Pancreas (tissue), 10 donors: ENCODE measurements at regions not wholly inside any gene's neighbourhood (a gene's known extent, or its start where the extent isn't known, plus 50 kb on each side); places are given as distances from the start of the nearest gene placed in this dataset.
"Not testable (repeated sequence)": the region's sequence is repeated elsewhere in the genome, so short reads cannot be mapped to it uniquely, and the experiment has no call there.

Experiments
- ATAC-seq, 4 donors: fragments of 200-7000 bp; cut with Tn5 transposase; one replicate each; pipeline versions ENCODE4 v1.8.0 to v1.9.1; 2020; ENCODE audit warnings: mild to moderate bottlenecking in 4 of 4, moderate library complexity in 4 of 4
- DNase-seq, 6 donors: peaks; one replicate each; pipeline ENCODE4 v3.0.0-alpha.2; 2020
- FAIRE-seq: peaks from 2 replicates; lab custom pipeline; 2012; peaks lifted over from hg19 to GRCh38; lab: Jason Lieb, UNC
- H3K27ac ChIP-seq, 4 donors: fragments of 200-600 bp; sonication (generic); 1 replicate in 3 of 4; 2 replicates in 1 of 4; pipeline versions ENCODE4 v1.5.0 to v1.8.0; 2020
- H3K27me3 ChIP-seq, 4 donors: fragments of 200-600 bp; one replicate each; pipeline ENCODE4 v1.8.0; 2021
- H3K36me3 ChIP-seq, 3 donors: fragments of 200-600 bp; sonication (generic) in 1 of 3; one replicate each; pipeline versions ENCODE4 v1.5.0 to v1.8.0; 2020 to 2021
- H3K4me1 ChIP-seq, 3 donors: fragments of 200-600 bp; one replicate each; pipeline ENCODE4 v1.8.0; 2021
- H3K4me3 ChIP-seq, 4 donors: fragments of 200-600 bp; sonication (generic) in 2 of 4; one replicate each; pipeline versions ENCODE4 v1.5.0 to v1.8.0; 2020 to 2021
- H3K9me3 ChIP-seq, 4 donors: fragments of 200-600 bp; one replicate each; pipeline ENCODE4 v1.8.0; 2021
- WGBS, 2 donors: extraction: QIAGEN DNeasy Blood & Tissue Kit; methylation state at CpG; one replicate each; pipeline ENCODE4 v1.1.7; 2013; 5-methylcytosine and 5-hydroxymethylcytosine counted together
- intact Hi-C, 3 donors: fragments of 100-400 bp; cut with DNase I; formaldehyde crosslinking; loops; one replicate each; pipeline versions ENCODE4 v1.11.1 to v1.14.2; 2022
- TF ChIP-seq, protein P1 (sequence below), 4 donors: fragments of 200-600 bp; sonication (generic) in 3 of 4; IDR thresholded peaks; one replicate each; pipeline versions ENCODE4 v1.5.0 to v1.8.0; 2021; ENCODE audit warnings: antibody characterized with exemption in 4 of 4
- donor health status: healthy with polysubstance abuse.
- donor health status: DM: no; HTN: no; CAD: no; lungs with moderate emphysema.
- donor health status: DM: no; HTN: no; CAD: no.
- donor health status: control.
- donor health status: control.
- donor health status: Bipolar disorder and iron deficiency.
- donor health status: DM: yes; HTN: yes; CAD: no.
- donor health status: DM: no; HTN: no; CAD: no.
- donor health status: DM: no; HTN: no; CAD: no.
- donor health status: DM: yes; HTN: yes; CAD: no.

DNA sequence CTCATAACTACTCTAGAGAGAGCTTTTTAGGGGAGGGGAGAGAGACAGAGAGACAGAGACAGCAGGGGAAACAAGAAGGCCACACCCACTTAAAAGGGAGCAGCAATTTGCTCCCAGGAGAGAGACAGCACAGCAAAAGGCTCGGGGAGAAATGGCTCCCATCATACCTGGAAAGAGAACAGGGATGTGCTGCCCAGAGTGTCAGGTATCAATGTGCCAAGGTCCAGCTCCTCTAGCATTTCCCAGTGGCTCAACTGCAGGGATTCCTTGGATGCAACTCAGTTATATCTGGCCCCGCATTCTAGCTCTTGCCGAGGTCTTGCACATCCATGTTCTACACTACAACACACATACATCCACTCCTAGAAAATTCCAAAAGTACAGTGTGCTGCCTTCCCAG, 304.0 kb upstream of the CDYL start:
- FAIRE-seq (no peak), ATAC-seq (no peak), DNase-seq (no peak)
- Histone ChIP-seq H3K27me3 (no peaks in the 10 kb centered on the region), H3K9me3 (no peaks in the 10 kb centered on the region), H3K27ac (no peak overlapping the region), H3K4me1 (no peaks in the 10 kb centered on the region), H3K36me3 (no peaks in the 10 kb centered on the region), H3K4me3 (no peak overlapping the region)
- WGBS, 2 donors = 85 to 94% methylated on average over 3 of the region's 3 CpGs
- intact Hi-C loops = no loop called here
- TF ChIP-seq, protein P1, sequence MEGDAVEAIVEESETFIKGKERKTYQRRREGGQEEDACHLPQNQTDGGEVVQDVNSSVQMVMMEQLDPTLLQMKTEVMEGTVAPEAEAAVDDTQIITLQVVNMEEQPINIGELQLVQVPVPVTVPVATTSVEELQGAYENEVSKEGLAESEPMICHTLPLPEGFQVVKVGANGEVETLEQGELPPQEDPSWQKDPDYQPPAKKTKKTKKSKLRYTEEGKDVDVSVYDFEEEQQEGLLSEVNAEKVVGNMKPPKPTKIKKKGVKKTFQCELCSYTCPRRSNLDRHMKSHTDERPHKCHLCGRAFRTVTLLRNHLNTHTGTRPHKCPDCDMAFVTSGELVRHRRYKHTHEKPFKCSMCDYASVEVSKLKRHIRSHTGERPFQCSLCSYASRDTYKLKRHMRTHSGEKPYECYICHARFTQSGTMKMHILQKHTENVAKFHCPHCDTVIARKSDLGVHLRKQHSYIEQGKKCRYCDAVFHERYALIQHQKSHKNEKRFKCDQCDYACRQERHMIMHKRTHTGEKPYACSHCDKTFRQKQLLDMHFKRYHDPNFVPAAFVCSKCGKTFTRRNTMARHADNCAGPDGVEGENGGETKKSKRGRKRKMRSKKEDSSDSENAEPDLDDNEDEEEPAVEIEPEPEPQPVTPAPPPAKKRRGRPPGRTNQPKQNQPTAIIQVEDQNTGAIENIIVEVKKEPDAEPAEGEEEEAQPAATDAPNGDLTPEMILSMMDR (IDR thresholded peaks at IDR 0.05) = no peak

DNA sequence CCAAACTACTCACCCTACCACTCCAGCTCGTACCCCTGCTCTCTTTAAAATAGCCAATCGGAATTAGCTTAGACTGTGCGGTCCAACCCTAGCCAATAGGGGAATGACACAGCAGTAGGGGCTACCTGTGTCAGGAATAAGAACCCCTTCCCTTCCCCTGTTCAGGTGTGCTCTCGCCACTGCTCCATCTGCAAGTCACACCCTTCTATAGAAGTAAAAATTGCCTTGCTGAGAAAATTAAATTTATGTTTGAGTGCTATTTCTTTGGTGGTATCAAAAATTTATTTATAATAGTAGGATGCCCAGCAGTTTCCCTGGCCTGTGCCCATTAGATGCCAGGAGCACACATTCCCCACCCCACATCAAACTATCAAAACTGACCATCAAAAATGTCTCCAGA, 304.7 kb upstream of the CDYL start:
- intact Hi-C loops, H3K4me1 ChIP-seq, H3K27me3 ChIP-seq, H3K9me3 ChIP-seq, H3K27ac ChIP-seq, H3K4me3 ChIP-seq, DNase-seq, FAIRE-seq, H3K36me3 ChIP-seq, ATAC-seq: not testable (repeated sequence)
- WGBS, 2 donors = 80 to 89% methylated on average over 4 of the region's 4 CpGs

DNA sequence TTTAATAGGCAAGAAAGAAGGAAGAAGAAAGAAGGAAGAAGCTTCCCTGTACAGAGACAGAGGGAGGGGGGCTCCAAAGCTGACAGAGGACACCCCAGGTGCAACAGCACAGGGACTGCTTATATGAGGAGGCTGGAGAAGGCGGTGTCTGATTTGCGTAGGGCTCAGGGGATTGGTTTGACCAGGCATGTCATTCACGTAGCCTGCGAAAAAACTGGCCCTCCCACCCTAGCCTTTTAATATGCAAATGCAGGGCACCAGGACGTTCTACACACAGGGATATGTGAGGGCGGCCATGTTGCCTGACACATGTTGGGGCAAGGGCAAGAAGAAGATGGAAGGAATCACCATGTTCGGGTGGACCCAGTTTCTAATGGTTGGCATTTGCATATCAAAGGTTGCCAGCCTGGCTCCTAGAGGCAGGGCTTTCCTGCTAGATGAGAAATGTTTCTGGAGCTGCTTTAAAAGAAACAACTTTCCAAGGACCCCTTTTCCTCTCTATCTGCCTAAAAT, 305.4 kb upstream of the CDYL start:
- DNase-seq = no peak
- no peak for FAIRE-seq
- WGBS, 2 donors = 77 to 80% methylated on average over 7 of the region's 7 CpGs
- H3K27me3 ChIP-seq = no peaks in the 10 kb centered on the region
- TF ChIP-seq, protein P1 (IDR thresholded peaks at IDR 0.05) = no peak
- intact Hi-C loops = no loop called here
- no peak overlapping the region for H3K4me3 ChIP-seq
- H3K36me3 ChIP-seq = no peaks in the 10 kb centered on the region
- H3K27ac ChIP-seq = no peak overlapping the region
- H3K9me3 ChIP-seq = no peaks in the 10 kb centered on the region
- no peak for ATAC-seq
- H3K4me1 ChIP-seq = no peaks in the 10 kb centered on the region

DNA sequence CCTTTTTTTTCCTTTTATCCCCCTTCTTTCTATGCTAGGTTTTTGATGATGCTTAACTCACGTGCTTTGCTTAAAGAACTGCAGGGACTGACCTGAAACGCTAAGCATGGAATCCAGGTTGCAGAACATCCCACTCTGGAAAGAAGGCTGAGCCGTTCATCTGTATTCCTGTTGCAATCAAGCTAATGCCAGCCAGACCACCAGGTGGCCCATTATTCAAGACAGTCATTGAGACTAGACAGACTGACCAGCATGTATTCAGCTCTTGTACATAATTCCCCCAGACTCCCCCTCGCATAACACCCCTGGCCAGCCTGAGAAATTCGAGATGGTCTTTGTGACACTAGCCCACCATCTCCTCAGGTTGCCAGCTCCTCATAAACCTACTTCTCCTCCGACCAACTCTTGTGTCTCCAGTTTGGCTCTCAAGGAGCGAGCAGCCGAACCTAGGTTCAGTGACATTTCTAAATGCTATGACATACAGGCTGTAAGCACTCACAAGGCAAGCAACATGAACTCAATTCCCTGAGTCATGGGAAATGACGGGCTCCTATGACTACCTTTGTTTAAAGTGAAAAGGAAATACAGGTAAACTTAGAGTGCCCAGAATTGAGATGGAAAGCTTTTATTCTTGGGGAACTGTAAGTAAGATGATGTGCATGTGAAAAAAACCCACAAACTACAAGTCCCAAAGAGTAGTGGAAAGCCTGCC, 309.3 kb upstream of the CDYL start:
- H3K4me1 ChIP-seq = no peaks in the 10 kb centered on the region
- intact Hi-C loops = no loop called here
- ATAC-seq = no peak
- 58 to 71% methylated on average over 9 of the region's 9 CpGs for WGBS, 2 donors
- TF ChIP-seq, protein P1 (IDR thresholded peaks at IDR 0.05) = no peak
- no peak for DNase-seq
- H3K27me3 ChIP-seq = no peaks in the 10 kb centered on the region
- H3K4me3 ChIP-seq = no peak overlapping the region
- FAIRE-seq = no peak
- no peaks in the 10 kb centered on the region for H3K9me3 ChIP-seq
- no peaks in the 10 kb centered on the region for H3K36me3 ChIP-seq
- no peak overlapping the region for H3K27ac ChIP-seq

DNA sequence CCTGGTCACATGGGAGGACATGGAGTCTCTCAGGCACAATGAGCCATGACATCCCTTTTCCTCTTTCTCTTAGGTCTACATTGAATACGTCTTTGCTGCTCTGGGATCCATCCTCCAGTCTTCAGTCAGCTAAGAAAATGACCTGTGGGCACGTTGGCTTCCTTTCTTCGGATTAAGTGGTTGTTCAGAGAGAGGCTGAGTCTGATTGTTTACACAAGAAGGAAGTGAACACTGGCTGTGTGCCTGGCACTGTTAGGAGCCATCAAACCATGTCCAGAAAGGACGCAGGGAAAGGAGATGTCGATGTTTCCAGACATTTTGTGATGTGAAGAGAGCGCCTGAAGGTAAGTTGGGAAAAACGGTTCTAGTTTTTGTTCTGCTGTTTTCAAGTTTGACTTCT, 309.9 kb upstream of the CDYL start:
- FAIRE-seq (no peak), DNase-seq (no peak), ATAC-seq (peak in 2 of 4 donors; percentile 39 to 67)
- TF ChIP-seq, protein P1 (IDR thresholded peaks at IDR 0.05) = no peak
- H3K27me3 ChIP-seq = no peaks in the 10 kb centered on the region
- intact Hi-C loops = no loop called here
- H3K4me1 ChIP-seq = no peaks in the 10 kb centered on the region
- WGBS, 2 donors = 34 to 48% methylated on average over 7 of the region's 7 CpGs
- no peaks in the 10 kb centered on the region for H3K36me3 ChIP-seq
- no peak overlapping the region for H3K4me3 ChIP-seq
- no peak overlapping the region for H3K27ac ChIP-seq
- no peaks in the 10 kb centered on the region for H3K9me3 ChIP-seq
